Hepatic stellate cell (primary cell): ENCODE measurements at regions not wholly inside any gene's neighbourhood (a gene's known extent, or its start where the extent isn't known, plus 50 kb on each side); places are given as distances from the start of the nearest gene placed in this dataset.

Source experiments
- DNase-seq: peaks from one replicate; pipeline ENCODE4 v3.0.0; 2011; ENCODE audit warnings: low spot score

DNA sequence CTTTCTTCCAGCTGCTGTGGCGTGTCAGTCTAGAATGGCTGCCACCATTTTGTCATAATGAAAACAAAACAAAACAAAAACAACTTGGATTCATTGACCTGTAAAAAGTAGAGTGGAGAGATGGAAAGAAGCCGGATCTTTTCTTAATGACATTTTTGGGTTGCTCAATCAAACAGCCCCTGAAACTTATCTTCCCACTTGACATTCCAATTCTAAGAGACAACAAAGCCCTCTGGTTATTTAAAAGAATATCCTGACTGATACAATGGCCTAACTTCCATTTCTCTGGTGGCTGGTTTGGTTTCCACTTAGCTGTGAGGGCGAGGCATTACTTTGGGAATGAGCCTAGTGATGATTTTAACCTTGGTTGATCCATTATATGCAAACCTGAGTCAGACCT is 123.7 kb downstream of the AQP4 start:
- DNase-seq = no peak

DNA sequence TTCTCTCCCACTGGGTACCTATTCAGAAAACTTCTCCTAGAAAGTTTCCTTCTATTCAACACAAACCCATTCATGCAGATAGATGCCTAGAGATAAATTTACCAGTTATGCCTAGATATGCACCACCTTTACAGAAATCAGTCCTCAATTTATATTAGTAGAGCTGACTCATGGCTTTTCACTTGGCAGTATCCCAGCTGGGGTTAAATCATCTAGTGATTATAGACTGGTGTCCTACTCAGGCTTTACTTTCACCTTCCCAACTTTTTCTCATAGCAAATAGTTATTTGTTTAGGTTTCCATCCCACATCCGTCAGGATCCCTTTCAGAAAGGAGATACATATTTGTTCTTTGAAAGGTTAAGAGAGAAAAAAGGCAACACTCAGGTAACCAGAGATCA is 124.5 kb downstream of the AQP4 start:
- DNase-seq = no peak

DNA sequence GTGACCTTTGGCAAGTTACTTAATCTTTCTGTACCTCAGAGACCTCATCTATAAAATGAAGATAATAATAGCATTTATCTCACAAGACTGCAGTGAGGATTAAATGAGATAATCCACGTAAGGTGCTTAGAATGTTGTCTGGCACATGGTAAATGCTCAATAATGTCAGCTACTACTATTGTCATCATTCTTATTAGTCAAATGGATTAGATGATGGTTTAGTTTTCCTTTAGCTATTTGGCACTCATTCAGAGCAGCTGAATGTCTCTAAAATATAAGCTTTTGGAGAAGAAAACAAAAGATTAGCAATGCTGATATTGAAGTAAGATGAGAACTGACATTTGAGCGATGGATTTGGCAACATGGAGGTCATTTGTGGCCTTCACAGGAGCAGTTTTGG is 125.1 kb downstream of the AQP4 start:
- DNase-seq = no peak

DNA sequence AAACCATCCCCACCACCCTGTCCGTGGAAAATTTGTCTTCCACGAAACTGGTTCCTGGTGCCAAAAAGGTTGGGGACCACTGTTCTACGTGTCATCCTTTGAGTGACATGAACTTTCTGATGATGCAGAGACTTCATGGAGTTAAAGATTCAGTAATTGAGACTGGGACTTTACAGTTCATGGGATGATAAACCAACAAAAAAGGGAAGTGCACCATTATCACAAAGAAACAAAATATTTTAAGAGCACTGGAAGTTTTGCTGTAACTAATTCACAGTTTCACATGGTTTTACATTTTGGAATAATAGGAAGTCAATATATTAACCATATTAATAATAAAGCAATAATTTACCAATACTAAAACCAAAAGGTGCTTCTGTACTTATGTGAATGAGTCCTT is 126.8 kb downstream of the AQP4 start:
- DNase-seq = no peak

DNA sequence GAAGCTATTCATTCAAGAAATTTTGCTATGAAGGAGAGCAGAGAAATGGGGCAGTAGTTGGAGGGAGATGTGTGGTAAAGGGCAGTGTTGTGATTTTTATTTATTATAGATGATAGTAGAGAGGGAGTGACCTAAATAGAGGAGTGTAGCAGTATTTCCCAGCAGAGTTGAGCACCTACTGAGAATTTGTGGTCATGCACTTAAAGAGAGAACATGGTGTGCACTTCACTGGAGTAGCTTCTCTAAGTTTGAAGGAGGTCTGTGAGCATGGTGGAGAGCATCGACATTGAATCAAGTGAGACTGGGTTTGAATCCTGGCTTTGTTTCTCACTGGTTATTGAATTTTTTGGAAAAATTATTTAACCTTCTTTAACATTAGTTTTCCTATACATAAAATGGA is 129.2 kb downstream of the AQP4 start:
- DNase-seq = no peak

DNA sequence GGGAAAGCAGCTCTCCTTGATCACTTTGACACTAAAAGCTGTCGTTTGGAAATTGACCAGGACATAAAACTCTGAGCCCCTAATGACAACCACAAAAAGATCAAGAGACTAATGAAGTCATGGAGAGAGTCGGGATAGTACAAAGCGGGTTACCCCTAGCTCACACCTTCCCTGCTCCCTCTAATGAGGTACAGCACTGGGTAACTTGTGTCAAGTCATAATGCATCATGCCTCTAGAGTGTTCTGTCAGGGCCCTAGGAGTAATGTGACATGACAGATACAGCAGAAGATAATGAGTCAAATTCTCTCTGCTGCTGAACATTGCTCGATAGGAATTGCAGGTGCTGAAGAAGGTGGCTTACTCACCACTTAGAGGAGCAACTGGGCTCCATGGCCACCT is 130.7 kb downstream of the AQP4 start:
- DNase-seq = no peak

DNA sequence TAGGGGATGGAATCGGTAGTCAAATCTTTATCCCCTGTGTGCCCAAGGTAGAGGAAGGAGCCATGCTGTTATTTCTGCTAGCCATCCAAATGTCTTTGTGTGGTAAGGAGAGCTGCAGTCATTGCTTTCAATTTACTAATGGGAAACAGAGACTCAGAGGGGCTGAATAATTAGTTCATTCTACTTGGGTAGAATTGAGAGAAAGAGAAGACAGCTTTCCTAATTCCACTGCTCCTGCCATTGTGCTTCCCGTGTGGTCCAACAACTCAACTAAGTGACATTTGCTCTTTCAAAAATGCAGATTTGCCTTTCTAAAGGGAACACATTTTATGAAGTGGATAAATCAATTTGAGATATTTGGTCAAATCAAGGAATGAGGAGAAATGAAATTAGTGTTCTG is 136.1 kb downstream of the AQP4 start:
- DNase-seq = no peak

DNA sequence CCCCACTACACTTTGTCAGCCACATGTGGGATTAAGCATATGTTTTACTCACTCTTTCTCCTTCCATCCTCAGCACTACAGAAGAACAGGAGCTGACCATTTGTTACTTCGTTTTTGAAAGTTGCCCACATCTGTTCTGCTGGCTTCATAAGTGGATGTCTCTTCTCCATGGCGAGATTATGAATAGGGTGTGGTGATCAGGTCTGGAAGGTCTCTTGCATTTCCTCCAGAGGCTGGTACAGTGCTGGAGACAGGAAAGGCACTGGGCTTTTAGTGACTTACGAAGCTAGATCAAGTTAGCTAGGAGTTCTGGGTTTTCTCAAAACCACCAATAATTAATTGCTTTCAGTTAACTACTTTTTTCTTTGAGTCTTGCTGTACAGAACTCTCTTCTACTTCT is 136.5 kb downstream of the AQP4 start:
- DNase-seq = no peak

DNA sequence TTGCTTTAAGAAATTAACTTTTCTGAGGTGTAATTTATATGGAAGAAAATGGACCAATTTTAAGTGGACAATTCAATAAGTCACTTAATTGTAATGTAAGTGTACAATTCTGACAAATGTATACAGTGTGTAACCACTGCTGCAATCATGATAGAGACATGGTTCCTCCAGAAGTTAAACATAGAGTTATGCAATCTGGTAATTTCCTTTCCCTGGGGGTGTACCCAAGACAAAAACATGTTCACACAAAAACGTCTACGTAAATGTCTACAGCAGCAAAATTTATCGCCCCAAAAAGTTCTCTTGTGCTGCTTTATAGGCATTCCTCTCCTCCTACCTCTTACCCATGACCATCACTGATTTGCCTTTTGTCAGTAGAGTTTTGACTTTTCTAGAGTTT is 141.5 kb downstream of the AQP4 start:
- no peak for DNase-seq

DNA sequence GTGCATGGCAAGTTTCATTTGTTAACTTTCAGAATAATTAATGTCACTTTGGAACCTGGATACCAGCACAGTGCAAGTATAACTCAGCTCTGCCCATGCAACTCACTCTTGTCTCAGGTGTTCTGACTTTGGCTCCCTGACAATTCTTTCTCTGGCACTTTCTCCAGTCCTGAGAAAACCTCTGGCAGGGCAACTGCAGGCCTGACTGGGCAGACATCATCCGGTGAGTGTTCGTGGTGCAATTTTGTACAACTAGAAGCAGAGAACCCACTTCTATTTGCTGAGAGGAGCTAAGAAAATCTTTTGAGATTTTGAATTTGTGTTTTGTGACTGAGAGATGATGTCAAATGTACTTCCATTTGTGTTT is 143.0 kb downstream of the AQP4 start:
- DNase-seq = no peak

DNA sequence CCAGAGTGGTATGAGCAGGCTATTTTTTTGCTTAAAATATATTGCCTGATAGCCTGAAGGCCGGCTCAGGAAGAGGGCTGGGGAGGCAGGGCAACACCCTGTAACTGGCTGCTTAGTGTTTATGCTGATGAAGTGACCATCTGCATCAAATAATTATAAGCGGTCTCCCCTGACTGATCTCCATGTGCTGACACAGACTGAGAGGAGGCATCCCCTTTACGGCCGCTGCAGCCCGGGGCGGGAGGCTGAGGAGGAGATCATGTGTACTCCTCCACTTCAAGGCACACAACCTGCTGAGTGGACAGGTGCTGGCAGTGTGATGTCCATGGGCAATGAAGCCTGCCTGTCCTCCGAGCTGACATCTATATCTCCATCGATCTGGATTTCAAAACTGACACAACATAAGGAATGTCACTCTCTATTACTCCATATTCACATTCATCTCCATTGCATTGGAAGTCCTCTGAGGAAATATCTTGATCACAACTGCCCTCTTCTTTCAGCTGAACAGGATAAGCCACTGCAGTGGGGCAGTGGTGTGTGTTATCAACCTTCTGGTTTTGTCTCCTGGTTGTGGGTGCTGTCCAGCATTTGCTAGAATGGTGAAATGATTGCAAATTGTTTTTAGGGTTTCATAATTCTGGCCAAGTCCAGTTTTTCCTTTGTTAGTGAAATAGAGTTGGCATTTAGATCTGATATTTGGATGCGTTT is 143.5 kb downstream of the AQP4 start:
- no peak for DNase-seq

DNA sequence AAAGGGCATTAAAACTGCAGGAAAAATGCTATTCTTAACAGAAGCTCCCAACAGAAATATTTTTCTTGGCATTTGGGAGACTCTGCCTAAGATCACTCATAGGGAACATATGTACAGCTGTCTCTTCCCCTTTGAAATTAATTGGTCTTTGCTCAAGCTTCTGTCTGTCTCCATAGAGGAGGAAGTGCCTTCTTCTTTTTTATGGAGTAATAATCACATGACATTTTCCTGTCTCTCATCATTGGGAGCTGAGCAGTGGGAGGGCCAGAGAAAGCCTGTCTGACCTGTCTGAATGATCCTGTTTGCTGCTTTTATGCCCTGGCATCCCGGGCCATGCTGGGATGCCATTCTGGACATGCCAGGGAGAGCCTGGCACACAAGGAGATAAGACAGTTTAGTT is 145.6 kb downstream of the AQP4 start:
- DNase-seq = no peak

DNA sequence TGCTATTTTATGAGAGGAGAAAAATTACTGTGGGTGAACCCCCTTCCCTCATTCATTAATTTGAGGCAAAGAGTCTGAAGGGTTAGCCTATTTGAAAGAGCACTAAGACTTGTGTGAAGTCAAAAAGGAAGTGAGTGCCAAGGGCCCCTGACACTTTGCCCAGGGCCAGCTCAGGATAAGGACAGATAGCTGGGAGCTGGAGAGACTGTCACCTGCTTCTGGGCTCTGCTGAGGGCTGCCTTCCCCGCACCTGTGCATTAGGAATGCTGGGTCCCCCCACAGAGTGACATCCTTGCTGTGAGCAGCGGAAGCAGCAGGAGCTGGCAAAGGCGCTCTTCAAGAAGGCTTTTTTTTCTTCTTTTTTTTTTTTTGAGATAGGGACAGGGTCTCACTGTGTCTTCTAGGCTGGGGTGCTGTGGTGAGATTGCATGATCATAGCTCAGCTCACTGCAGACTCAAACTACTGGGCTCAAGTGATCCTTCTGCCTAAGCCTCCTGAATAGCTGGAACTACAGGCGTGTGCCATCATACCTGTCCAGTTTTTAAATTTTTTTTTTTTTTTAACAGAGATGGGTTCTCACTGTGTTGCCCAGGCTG is 148.3 kb downstream of the AQP4 start:
- no peak for DNase-seq

DNA sequence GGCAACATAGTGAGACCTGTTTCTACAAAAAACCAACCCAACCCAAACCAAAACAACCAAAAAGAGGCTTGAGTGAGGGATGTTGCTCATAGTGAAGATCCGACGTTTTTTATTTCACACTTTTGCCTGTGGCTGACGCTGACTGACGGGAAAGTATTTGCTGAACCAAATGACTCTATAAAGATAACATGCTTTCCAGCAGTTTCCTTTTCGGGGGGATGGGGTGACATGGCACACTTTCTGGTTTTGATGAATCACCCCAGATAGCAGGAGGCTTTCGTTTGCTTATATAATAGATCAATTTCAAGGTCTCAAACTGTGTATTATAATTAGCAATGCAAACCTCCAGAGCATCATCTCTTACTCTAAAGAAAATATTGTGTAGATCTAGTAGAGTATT is 150.8 kb downstream of the AQP4 start:
- no peak for DNase-seq

DNA sequence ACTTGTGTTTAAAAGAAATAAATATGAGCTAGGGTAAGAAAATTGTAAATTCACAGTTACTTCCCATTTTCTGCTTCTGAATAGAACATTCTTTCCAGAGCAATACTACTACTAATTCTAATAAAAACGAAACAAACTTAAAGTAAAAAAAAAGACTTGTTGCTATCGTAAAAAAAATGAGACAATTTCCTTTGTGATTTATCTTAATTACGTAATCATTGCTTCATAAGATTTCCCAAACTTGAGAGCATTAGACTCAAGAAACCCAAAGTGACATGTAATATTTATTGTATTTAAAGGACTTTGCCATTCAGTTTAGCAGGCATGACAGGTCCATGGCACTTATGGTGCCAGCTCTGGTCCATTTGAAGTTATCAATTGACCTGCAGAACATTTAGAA is 153.8 kb downstream of the AQP4 start:
- no peak for DNase-seq

DNA sequence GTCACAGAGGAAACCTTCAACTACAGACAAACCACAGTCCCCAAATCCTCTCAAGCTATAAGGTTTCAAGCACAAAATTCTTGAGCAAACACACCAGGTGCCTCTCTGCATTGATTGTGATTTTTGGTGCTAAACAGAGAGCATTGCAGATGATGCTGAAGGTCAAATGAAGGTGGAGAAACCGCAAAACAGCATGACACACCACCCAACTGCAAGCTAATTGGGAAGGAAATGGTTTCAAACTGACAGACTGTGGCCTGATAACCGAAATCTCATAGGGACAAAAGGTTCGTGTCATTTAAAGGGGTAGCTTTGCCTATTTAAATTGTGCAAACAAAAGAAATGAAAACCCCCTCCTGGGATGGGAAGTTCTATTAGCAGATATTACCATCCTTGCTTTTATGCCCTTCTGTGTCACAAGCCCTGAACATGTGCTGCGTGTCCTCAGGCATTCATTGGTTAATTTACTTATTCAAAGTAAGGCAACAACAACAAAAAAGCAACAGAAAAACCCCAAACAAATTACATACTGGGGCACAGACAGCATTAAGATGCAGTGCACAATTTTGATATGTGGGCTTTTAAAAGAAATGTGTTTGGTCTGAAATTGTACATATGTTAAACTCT is 154.9 kb downstream of the AQP4 start:
- no peak for DNase-seq

DNA sequence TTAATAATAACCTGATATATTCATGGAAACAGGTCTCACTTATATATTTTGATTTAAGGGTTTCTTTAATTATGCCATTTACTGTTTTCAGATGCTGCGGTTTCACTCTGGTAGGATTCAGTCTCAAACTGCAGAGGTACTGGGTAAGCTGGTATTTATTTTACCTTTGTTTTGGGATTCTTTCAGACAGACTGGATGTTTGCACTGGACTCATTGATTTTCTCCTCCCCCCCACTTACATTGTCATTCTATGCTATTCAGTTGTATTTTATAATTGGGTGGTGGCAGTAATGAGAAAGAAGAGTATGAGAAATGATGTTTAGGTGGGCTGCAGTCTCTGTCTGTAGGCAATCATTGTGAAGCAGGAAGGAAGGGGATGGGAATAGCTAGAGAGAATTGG is 155.6 kb downstream of the AQP4 start:
- DNase-seq = no peak

DNA sequence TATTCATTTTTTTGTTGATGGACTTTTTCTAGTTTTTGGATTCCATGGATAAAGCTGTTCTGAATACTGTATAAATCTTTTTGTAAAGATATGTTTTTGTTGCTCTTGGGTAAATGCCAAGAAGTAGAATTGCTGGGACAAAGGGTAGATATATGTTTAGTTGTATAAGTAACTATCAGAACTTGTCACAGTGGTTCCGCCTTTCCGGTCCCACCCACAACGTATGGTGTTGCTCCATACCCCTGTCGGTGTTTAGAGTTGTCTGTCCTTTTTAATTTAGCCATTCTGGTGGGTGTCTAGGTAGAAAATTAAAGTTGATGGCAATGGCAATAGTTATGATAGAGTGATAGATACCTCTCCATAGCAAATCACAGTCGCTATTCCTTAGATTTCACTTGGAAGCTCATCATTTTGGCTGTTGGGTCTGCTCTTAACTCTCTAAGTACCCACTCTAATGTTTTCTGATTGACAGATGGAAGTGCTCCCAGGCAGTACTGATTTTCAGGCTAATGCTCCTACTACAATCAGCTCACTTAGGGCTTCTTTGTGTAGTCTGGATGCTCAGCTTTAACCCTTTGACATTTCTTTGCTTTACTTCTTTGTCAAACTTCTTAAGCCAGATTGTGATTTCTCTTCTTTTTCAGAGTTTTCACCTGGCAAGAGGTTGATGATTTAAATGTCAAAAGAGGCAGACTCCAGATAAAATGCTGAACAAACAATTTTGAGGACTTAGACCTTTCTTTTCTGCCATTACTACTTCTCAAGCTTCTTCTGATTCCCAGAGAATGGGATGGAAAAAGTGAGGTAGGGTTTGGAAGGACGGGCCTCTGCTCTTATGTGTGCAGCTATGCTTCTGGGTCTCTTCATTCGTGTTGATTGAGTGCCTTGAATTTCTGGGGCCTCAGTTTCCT is 156.4 kb downstream of the AQP4 start:
- no peak for DNase-seq

DNA sequence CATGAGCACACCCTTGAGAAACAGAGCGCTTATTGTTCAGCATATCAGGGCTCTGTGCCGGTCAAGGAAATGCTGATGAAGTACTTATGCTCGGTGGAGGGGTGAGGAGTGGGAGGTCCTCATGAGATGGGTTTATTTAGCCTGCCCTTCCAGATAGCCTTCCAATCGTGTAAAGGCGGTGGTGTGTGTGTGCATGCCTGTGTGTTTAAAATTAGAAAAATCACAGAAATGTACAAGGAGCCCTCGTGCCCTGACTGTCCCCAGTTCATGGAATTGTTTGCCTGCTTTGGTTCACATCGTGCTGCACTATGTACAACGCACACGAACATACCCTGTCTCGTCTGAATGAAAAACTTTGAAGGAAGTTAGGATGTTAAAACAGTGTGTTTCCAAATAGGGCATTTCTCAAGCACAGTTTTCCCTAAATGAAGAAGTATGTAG is 158.6 kb downstream of the AQP4 start:
- DNase-seq = no peak

DNA sequence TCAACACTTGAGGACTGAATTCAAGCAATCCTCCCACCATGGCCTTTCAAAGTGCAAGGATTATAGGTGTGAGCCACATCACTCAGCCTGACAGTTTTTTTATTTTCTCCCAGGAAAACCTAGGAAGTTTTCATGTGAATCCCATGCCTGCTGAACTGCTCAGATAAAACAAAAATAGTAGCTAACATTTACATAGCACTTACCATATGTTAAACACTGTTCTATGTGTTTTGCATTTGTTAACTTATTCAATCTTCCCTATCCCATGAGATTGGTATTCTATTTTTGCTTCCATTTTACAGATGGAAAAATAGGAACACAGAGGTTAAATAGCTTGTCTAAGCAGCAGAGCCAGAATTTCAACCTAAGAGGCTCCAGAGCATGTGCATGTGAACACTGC is 157.4 kb upstream of the KCTD1 start:
- no peak for DNase-seq

DNA sequence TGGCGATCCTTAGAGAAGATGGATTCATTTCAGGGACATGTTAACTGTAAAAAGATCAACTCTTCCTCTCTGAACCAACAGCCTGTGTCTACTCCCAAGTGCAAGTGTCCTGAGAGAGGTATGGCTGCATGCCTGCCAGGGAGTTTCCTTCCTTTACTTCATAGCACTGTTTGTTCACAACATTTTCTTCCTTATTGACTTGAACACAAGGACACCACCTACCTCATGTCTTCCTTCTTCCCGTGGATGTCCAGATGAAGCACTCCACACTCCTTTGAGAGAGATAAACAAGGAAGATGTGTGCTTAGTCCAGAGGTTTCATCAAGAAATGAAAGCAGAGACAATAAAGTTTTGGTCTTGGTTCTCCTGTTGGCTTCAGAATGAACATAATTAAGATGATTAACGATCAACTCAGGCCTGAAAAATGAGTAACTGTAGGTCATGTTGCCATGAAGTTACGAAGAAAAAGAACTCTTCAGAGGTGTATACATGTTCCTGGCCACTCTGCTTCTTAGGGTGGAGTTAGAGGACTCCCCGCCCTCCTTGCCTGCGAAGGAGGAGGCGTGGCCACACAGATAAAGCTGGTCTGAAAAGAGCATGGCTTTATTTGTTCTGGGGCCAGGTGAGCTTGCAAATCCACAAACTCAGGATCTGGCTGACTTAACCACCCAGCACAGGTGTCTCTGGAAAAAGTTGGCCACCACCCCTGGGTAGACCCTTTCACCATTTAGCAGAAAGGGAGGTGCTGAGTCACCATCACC is 155.0 kb upstream of the KCTD1 start:
- DNase-seq = no peak

DNA sequence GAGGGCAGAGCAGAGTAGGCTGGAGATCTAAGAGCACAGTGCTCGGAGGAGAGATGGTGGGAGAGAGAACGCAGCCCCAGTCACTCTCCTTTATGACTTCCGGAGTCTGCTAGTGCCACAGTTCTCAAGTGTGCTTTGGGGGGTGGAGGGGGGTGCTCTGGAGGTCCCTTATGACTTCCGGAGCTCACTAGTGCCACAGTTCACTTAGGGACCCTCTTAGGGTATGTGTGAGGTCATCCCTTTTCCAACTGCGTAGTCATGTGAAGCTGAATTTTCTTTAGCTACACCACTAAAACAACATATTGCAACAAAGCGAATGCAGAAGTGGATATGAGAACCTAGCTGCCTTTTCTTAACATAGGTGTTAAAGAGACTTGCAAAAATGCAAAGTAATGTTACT is 153.7 kb upstream of the KCTD1 start:
- DNase-seq = no peak
